Smooth muscle cell (in vitro differentiated cells): ENCODE measurements at regions not wholly inside any gene's neighbourhood (a gene's known extent, or its start where the extent isn't known, plus 50 kb on each side); places are given as distances from the start of the nearest gene placed in this dataset.

Source experiments
- DNase-seq: peaks from one replicate; lab custom pipeline; 2025; ENCODE audit not compliant: unreplicated experiment; lab: John Stamatoyannopoulos, UW
- H2AFZ ChIP-seq: fragments of 200-600 bp; sonication (generic); 2 replicates; pipeline ENCODE4 v1.6.0; 2016; ENCODE audit warnings: antibody characterized with exemption, low read depth, mild to moderate bottlenecking
- H3F3A ChIP-seq: fragments of 200-600 bp; sonication (generic); 2 replicates; pipeline ENCODE4 v1.6.0; 2017; ENCODE audit warnings: antibody characterized with exemption, low read depth
- H3K27ac ChIP-seq: fragments of 200-600 bp; sonication (generic); 2 replicates; pipeline ENCODE4 v1.5.1; 2016; ENCODE audit warnings: low read depth, mild to moderate bottlenecking
- H3K27me3 ChIP-seq: fragments of 200-600 bp; sonication (generic); 2 replicates; pipeline ENCODE4 v1.6.1; 2016; ENCODE audit warnings: low read depth, mild to moderate bottlenecking
- H3K36me3 ChIP-seq: fragments of 200-600 bp; sonication (generic); 2 replicates; pipeline ENCODE4 v1.5.1; 2016; ENCODE audit warnings: low read depth
- H3K4me1 ChIP-seq: fragments of 200-600 bp; sonication (generic); 2 replicates; pipeline ENCODE4 v1.5.1; 2016; ENCODE audit warnings: low read depth
- H3K4me2 ChIP-seq: fragments of 200-600 bp; sonication (generic); 2 replicates; pipeline ENCODE4 v1.6.0; 2016; ENCODE audit warnings: mild to moderate bottlenecking
- H3K4me3 ChIP-seq: fragments of 200-600 bp; sonication (generic); 2 replicates; pipeline ENCODE4 v1.5.1; 2016; ENCODE audit warnings: mild to moderate bottlenecking
- H3K79me2 ChIP-seq: fragments of 200-600 bp; sonication (generic); 2 replicates; pipeline ENCODE4 v1.6.0; 2016; ENCODE audit warnings: low read depth, mild to moderate bottlenecking
- H3K9ac ChIP-seq: fragments of 200-600 bp; sonication (generic); 2 replicates; pipeline ENCODE4 v1.6.0; 2016; ENCODE audit warnings: low read depth
- H3K9me3 ChIP-seq: fragments of 200-600 bp; sonication (generic); replicated peaks from 2 replicates; pipeline ENCODE4 v1.5.1; 2016; ENCODE audit warnings: low read depth
- H4K20me1 ChIP-seq: fragments of 200-600 bp; sonication (generic); 2 replicates; pipeline ENCODE4 v1.6.0; 2016; ENCODE audit warnings: low read depth
- WGBS: methylation state at CpG from one replicate; pipeline ENCODE4 v1.1.7; 2016; ENCODE audit warnings: low lambda C conversion rate; 5-methylcytosine and 5-hydroxymethylcytosine counted together
- TF ChIP-seq, protein P1 (sequence below): fragments of 200-600 bp; sonication (generic); IDR thresholded peaks from 2 replicates; pipeline ENCODE4 v1.5.1; 2017; ENCODE audit warnings: borderline replicate concordance, mild to moderate bottlenecking, antibody characterized with exemption; ENCODE audit not compliant: insufficient read depth, poor library complexity, severe bottlenecking

DNA sequence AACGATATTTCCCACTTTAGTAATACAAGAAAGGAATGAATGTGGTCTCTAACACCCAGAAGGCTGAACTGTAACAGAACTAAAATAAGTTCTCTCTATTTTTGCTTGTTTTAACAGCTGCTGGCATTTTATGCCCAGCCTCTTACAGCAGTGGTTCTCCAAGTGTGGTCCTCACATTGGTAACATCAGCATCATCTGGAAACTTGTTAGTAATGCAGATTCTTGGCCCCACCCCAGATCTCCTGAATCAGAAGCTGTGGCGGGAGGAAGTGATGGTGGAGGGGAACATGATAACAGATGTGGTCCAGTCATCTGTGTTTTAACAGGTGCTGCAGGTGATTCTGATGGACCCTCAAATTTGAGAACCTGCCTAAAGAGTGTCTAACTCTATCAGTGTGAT lies 170.1 kb downstream of the TMEM26 start:
- Histone ChIP-seq H3K4me3 (no peak overlapping the region), H3K36me3 (no peaks in the 10 kb centered on the region), H3K4me2 (no peak overlapping the region), H3K79me2 (no peaks in the 10 kb centered on the region), H4K20me1 (no peaks in the 10 kb centered on the region), H3K27me3 (no peaks in the 10 kb centered on the region), H2AFZ (no peak overlapping the region), H3K9me3 (no peaks in the 10 kb centered on the region), H3F3A (peaks cover 5% of the 10 kb centered on the region), H3K27ac (no peak overlapping the region), H3K9ac (no peak overlapping the region), H3K4me1 (no peaks in the 10 kb centered on the region)
- no peak for DNase-seq
- 98% methylated on average over 2 of the region's 2 CpGs for WGBS
- TF ChIP-seq, protein P1, sequence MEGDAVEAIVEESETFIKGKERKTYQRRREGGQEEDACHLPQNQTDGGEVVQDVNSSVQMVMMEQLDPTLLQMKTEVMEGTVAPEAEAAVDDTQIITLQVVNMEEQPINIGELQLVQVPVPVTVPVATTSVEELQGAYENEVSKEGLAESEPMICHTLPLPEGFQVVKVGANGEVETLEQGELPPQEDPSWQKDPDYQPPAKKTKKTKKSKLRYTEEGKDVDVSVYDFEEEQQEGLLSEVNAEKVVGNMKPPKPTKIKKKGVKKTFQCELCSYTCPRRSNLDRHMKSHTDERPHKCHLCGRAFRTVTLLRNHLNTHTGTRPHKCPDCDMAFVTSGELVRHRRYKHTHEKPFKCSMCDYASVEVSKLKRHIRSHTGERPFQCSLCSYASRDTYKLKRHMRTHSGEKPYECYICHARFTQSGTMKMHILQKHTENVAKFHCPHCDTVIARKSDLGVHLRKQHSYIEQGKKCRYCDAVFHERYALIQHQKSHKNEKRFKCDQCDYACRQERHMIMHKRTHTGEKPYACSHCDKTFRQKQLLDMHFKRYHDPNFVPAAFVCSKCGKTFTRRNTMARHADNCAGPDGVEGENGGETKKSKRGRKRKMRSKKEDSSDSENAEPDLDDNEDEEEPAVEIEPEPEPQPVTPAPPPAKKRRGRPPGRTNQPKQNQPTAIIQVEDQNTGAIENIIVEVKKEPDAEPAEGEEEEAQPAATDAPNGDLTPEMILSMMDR, result no peak

DNA sequence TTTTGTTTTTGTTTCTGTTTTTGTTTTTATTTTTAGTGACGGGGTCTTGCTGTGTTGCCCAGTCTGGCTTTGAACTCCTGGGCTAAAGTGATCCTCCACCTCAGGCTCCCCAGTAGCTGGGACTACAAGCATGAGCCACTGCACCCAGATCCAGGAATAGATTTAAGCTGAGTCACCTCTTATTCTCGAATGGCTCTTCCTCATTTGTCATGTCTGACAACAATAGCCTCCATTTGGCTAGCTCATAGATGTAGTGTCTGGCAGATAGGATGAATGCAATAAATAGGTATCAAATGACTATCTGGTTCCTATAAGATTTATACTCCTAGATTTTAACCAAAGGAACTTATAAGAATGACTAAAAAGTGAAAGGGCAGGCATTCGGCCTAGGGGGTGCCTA lies 172.9 kb downstream of the TMEM26 start:
- H3K4me3 ChIP-seq, result no peak overlapping the region
- no peaks in the 10 kb centered on the region for H3K79me2 ChIP-seq
- H3K9ac ChIP-seq, result no peak overlapping the region
- H3K9me3 ChIP-seq, result no peaks in the 10 kb centered on the region
- TF ChIP-seq, protein P1, result no peak
- H3K36me3 ChIP-seq, result no peaks in the 10 kb centered on the region
- peaks cover 5% of the 10 kb centered on the region for H3F3A ChIP-seq
- H2AFZ ChIP-seq, result no peak overlapping the region
- DNase-seq, result no peak
- no peak overlapping the region for H3K4me2 ChIP-seq
- H4K20me1 ChIP-seq, result no peaks in the 10 kb centered on the region
- no peaks in the 10 kb centered on the region for H3K4me1 ChIP-seq
- 81% methylated on average over 3 of the region's 3 CpGs for WGBS
- H3K27ac ChIP-seq, result no peak overlapping the region
- no peaks in the 10 kb centered on the region for H3K27me3 ChIP-seq

DNA sequence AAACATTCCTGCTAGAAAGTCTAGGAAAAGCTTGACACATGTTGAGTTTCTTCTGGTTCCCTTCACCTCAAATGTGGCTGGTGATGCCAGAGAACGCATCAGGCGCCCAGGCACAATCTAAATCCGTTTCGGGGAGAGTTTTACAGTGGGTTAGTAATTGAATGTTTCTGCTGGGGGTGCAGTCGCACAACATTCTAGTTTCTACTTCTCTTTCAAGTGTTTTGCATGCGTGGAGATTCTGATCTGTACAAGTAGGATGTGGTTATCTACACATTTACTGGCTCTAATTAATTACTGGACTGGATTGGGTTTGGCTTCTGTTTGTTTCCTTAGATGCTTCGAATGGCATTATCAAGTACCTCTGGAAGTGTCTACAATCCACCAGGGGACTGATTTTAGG lies 173.8 kb downstream of the TMEM26 start:
- Histone ChIP-seq H4K20me1 (no peaks in the 10 kb centered on the region), H3K4me1 (no peaks in the 10 kb centered on the region), H3K79me2 (no peaks in the 10 kb centered on the region), H2AFZ (no peak overlapping the region), H3K9ac (no peak overlapping the region), H3K4me2 (no peak overlapping the region), H3K27ac (no peak overlapping the region), H3K27me3 (no peaks in the 10 kb centered on the region), H3K36me3 (no peaks in the 10 kb centered on the region), H3F3A (peaks cover 5% of the 10 kb centered on the region), H3K9me3 (no peaks in the 10 kb centered on the region), H3K4me3 (no peak overlapping the region)
- no peak for DNase-seq
- WGBS, result 87% methylated on average over 7 of the region's 7 CpGs
- TF ChIP-seq, protein P1, result no peak

DNA sequence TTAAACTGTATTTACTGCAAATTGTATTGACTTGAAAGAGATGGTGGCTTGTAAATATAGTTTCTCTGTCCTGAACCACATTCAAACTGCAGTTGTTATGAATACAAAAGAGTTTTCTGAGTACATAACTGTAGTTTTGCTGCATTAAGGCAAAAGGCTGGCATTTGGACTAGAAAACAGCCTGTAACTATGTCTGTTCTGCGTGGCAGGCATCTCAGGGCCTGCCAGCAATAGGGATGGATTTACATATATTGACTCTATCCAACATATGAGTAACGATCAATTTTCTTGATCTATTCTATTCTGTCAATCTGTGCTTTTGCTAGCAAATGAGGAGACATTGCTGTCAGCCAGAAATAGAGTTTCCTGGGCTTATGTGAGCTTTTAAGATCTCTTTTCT lies 174.6 kb downstream of the TMEM26 start:
- Histone ChIP-seq H3K9me3 (no peaks in the 10 kb centered on the region), H3K4me2 (no peak overlapping the region), H3K79me2 (no peaks in the 10 kb centered on the region), H3K4me3 (no peak overlapping the region), H3K9ac (no peak overlapping the region), H4K20me1 (no peaks in the 10 kb centered on the region), H3K27me3 (no peaks in the 10 kb centered on the region), H3K4me1 (no peaks in the 10 kb centered on the region), H3K27ac (no peak overlapping the region), H3K36me3 (no peaks in the 10 kb centered on the region), H2AFZ (no peak overlapping the region), H3F3A (peaks cover 5% of the 10 kb centered on the region)
- TF ChIP-seq, protein P1, result no peak
- no peak for DNase-seq
- WGBS, result 96% methylated on average over 2 of the region's 2 CpGs
